OCI-LY7 (cell line): ENCODE measurements at regions not wholly inside any gene's neighbourhood (a gene's known extent, or its start where the extent isn't known, plus 50 kb on each side); places are given as distances from the start of the nearest gene placed in this dataset.

Experiments
- BruUV-seq: library from RNA; stranded (reverse); fragments of 400-500 nt; replicated peaks from 2 replicates; lab custom pipeline; 2021; lab: Mats Ljungman, UMichigan
- CTCF ChIA-PET: fragments of 300-600 bp; sonication (Branson Sonifier 250); formaldehyde crosslinking; loops from one replicate; lab custom pipeline; 2022; ENCODE audit warnings: antibody characterized with exemption; ENCODE audit not compliant: unreplicated experiment; lab: Charles Lee
- POLR2A ChIA-PET: fragments of 300-600 bp; sonication (Branson Sonifier 250); formaldehyde crosslinking; loops from one replicate; lab custom pipeline; 2022; ENCODE audit warnings: antibody characterized with exemption; lab: Charles Lee
- DNase-seq: peaks from one replicate; pipeline ENCODE4 v3.0.0-alpha.2; 2015; ENCODE audit warnings: low spot score
- H2AFZ ChIP-seq: fragments of 200-600 bp; sonication (generic), shearing (Covaris generic); 2 replicates; pipeline ENCODE4 v1.6.1; 2014; ENCODE audit warnings: mild to moderate bottlenecking, antibody characterized with exemption, low read length, moderate library complexity
- H3K27ac ChIP-seq: fragments of 200-600 bp; sonication (generic); 2 replicates; pipeline ENCODE4 v1.5.1; 2014; ENCODE audit warnings: mixed run types, low read depth, mild to moderate bottlenecking, moderate library complexity, low read length, inconsistent platforms; ENCODE audit not compliant: poor library complexity, severe bottlenecking
- H3K36me3 ChIP-seq: fragments of 200-600 bp; sonication (generic); 2 replicates; pipeline ENCODE4 v1.6.1; 2014; ENCODE audit warnings: mild to moderate bottlenecking, antibody characterized with exemption, low read length, moderate library complexity, mixed read lengths; ENCODE audit not compliant: insufficient read depth
- H3K4me1 ChIP-seq: fragments of 200-600 bp; sonication (generic); 2 replicates; pipeline ENCODE4 v1.5.1; 2014; ENCODE audit warnings: mild to moderate bottlenecking, low read length; ENCODE audit not compliant: insufficient read depth, poor library complexity, severe bottlenecking
- H3K4me2 ChIP-seq: fragments of 200-600 bp; sonication (generic); 2 replicates; pipeline ENCODE4 v1.6.1; 2014; ENCODE audit warnings: mild to moderate bottlenecking, low read length
- H3K4me3 ChIP-seq: fragments of 200-600 bp; sonication (generic); 2 replicates; pipeline ENCODE4 v1.5.1; 2014; ENCODE audit warnings: mild to moderate bottlenecking, low read depth, low read length; ENCODE audit not compliant: poor library complexity, severe bottlenecking
- H3K79me2 ChIP-seq: fragments of 200-600 bp; sonication (generic); 2 replicates; pipeline ENCODE4 v1.6.1; 2016; ENCODE audit warnings: low read depth, mild to moderate bottlenecking, low read length, moderate library complexity, mixed read lengths; ENCODE audit not compliant: insufficient read depth
- H3K9me2 ChIP-seq: fragments of 200-600 bp; sonication (generic); 2 replicates; pipeline ENCODE4 v1.6.1; 2016; ENCODE audit warnings: mild to moderate bottlenecking, low read length, mixed read lengths; ENCODE audit not compliant: insufficient read depth
- H3K9me3 ChIP-seq: fragments of 200-600 bp; sonication (generic); 2 replicates; pipeline ENCODE4 v1.6.1; 2014; ENCODE audit warnings: mild to moderate bottlenecking, mixed run types, low read length, mixed read lengths
- H4K20me1 ChIP-seq: fragments of 200-600 bp; sonication (generic); 2 replicates; pipeline ENCODE4 v1.6.1; 2014; ENCODE audit warnings: mild to moderate bottlenecking, antibody characterized with exemption, low read length, moderate library complexity, mixed read lengths; ENCODE audit not compliant: insufficient read depth
- CTCF ChIP-seq: fragments of 200-600 bp; sonication (generic); conservative IDR thresholded peaks from 2 replicates; pipeline ENCODE4 v1.5.1; 2014; ENCODE audit warnings: mild to moderate bottlenecking, antibody characterized with exemption, low read length, moderate library complexity, mixed read lengths
- EZH2phosphoT487 ChIP-seq: fragments of 200-600 bp; sonication (generic); IDR thresholded peaks from 2 replicates; pipeline ENCODE4 v1.6.1; 2018; ENCODE audit warnings: low read depth, borderline replicate concordance, mild to moderate bottlenecking, mixed run types, antibody characterized with exemption, low read length, moderate library complexity, mixed read lengths
- intact Hi-C: fragments of 100-400 bp; cut with micrococcal nuclease; formaldehyde crosslinking; loops from one replicate; pipeline ENCODE4 v1.10.0; 2022; ENCODE audit not compliant: unreplicated experiment

GRCh38 chr9:94174164-94174563 is 84.9 kb upstream of the ZNF169 start:
- H3K4me1 ChIP-seq: peaks cover 65% of the 10 kb centered on the region
- POLR2A ChIA-PET: interaction anchor here (0.7 to 1.6 kb wide), 2 partner anchors 9 to 21 kb away, joined by 3 to 4 read pairs; no protein-coding TSS in a partner anchor
- peaks cover 94% of the 10 kb centered on the region for H3K79me2 ChIP-seq
- TF ChIP-seq EZH2phosphoT487: no peak
- TF ChIP-seq CTCF: no peak
- H3K36me3 ChIP-seq: peaks cover 97% of the 10 kb centered on the region
- CTCF ChIA-PET: no interaction called here
- no peak overlapping the region for H2AFZ ChIP-seq
- no peak overlapping the region for H3K4me3 ChIP-seq
- intact Hi-C loops: no loop called here
- H3K9me3 ChIP-seq: no peaks in the 10 kb centered on the region
- H3K4me2 ChIP-seq: peak overlapping the region; percentile 28
- no peak overlapping the region for H3K27ac ChIP-seq
- no peaks in the 10 kb centered on the region for H3K9me2 ChIP-seq
- no TSS peak for BruUV-seq
- no peak for DNase-seq
- peaks cover 63% of the 10 kb centered on the region for H4K20me1 ChIP-seq

- CTCF ChIA-PET: no interaction called here
- peak overlapping the region; percentile 28 for H3K4me2 ChIP-seq
These were observed 83.4 kb upstream of the ZNF169 start for GRCh38 chr9:94175669-94176068.

More at GRCh38 chr9:94175669-94176068, 83.4 kb upstream of the ZNF169 start:
- peaks cover 90% of the 10 kb centered on the region for H3K36me3 ChIP-seq
- intact Hi-C loops: no loop called here
- no peak for TF ChIP-seq CTCF
- no peak for TF ChIP-seq EZH2phosphoT487
- H4K20me1 ChIP-seq: peaks cover 55% of the 10 kb centered on the region
- peaks cover 49% of the 10 kb centered on the region for H3K4me1 ChIP-seq
- peaks cover 86% of the 10 kb centered on the region for H3K79me2 ChIP-seq
- no peaks in the 10 kb centered on the region for H3K9me3 ChIP-seq
- POLR2A ChIA-PET: no interaction called here
- H2AFZ ChIP-seq: no peak overlapping the region
- H3K27ac ChIP-seq: no peak overlapping the region
- DNase-seq: no peak
- BruUV-seq: no TSS peak
- H3K4me3 ChIP-seq: no peak overlapping the region
- no peaks in the 10 kb centered on the region for H3K9me2 ChIP-seq
